ENCODE measurements at regions not wholly inside any gene's neighbourhood (a gene's known extent, or its start where the extent isn't known, plus 50 kb on each side); places are given as distances from the start of the nearest gene placed in this dataset.

GRCh38 chr7:7048213-7048612, 134.1 kb upstream of the C1GALT1 start:
- Histone ChIP-seq H3K4me1 (no peaks in the 10 kb centered on the region), H3K36me3 (no peaks in the 10 kb centered on the region), H3K9me3 (peaks cover 0 to 4% (median 0%) of the 10 kb centered on the region in 3 donors), H3K27me3 (no peaks in the 10 kb centered on the region), H3K4me3 (no peak overlapping the region), H3K27ac (no peak overlapping the region)
- 69 to 100% methylated on average over 3 to 4 of the region's 4 CpGs for WGBS, 2 donors (ENCODE audit: low coverage in 1 of 2)
- TF ChIP-seq CTCF (IDR thresholded peaks at IDR 0.05) (no peak), POLR2A (IDR thresholded peaks at IDR 0.05) (no peak), EP300 (IDR thresholded peaks at IDR 0.05) (no peak), POLR2AphosphoS5 (IDR thresholded peaks at IDR 0.05) (no peak)
- no peak for ATAC-seq

DNA sequence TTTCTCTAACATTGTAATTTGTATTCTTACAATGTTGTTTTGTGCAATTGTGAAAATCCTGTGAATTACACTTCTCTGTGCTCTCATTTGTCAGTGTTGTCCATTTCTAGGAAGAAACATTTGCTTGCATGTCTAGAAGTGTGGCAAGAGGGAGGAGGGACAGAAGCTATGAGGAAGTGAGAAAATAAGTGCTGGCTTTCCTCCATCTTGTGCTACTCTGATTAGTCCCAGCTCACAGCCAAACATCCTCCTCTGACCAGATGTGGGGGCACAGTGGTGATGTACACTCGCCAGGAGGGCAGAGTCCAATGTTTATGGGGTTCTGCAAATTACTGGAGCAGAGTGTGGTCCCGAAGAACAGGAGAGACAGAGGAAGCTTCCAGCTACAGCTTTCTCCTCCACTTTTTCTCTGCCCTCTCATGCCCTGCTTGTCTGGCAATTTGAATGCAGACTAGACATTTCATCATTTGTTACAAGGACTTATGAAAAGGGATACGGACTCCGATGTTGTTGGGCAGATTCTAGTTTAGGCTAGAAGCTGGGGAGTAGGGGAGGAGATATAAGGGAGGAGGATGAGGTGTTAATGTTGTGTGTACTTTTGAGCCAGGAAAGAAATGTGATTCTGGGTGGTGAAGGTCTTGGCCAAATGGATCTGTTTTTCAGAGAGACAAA, 131.0 kb upstream of the C1GALT1 start:
- 34 to 54% methylated on average over 3 to 4 of the region's 4 CpGs for WGBS, 2 donors (ENCODE audit: low coverage in 1 of 2)
- ATAC-seq: no peak
- no peaks in the 10 kb centered on the region for H3K4me1 ChIP-seq
- no peaks in the 10 kb centered on the region for H3K27me3 ChIP-seq
- H3K4me3 ChIP-seq: no peak overlapping the region
- H3K36me3 ChIP-seq: no peaks in the 10 kb centered on the region
- H3K9me3 ChIP-seq: no peaks in the 10 kb centered on the region
- no peak overlapping the region for H3K27ac ChIP-seq
- TF ChIP-seq EP300 (IDR thresholded peaks at IDR 0.05) (no peak), POLR2A (IDR thresholded peaks at IDR 0.05) (no peak), CTCF (IDR thresholded peaks at IDR 0.05) (no peak), POLR2AphosphoS5 (IDR thresholded peaks at IDR 0.05) (no peak)

DNA sequence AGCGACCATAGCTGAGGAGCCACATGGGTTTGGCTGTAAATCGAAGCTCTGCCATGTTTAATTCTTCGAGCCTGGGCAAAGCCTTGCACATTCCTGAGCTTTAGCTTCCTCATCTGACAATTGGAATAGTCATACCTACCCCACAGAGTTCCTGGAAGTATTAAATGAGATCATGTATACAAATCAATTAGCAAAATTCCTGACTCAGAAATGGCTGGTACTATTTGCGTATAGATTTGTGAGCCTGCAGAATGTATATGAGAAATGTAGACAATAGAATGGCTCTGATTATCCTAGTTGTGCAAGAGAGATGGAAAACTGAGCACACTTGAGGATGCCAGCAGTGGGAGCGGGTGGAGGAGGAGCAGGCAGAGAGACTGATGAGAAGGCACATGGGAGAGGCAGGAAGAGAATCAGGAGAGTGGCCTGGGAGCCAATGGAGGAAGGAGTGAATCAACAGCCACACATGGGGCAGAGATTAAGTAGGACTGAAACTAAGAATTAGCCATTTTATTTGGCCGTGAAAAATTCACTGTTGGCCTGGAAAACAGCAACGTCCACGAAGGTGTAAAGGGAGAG, 128.0 kb upstream of the C1GALT1 start:
- TF ChIP-seq CTCF (IDR thresholded peaks at IDR 0.05) (no peak), EP300 (IDR thresholded peaks at IDR 0.05) (no peak), POLR2A (IDR thresholded peaks at IDR 0.05) (no peak), POLR2AphosphoS5 (IDR thresholded peaks at IDR 0.05) (no peak)
- WGBS, 2 donors (ENCODE audit: low coverage in 1 of 2): 68 to 75% methylated on average over 8 of the region's 8 CpGs

GRCh38 chr7:7060828-7061599, 121.3 kb upstream of the C1GALT1 start:
- Histone ChIP-seq H3K4me1 (no peaks in the 10 kb centered on the region), H3K4me3 (no peak overlapping the region), H3K36me3 (no peaks in the 10 kb centered on the region), H3K9me3 (no peaks in the 10 kb centered on the region), H3K27me3 (no peaks in the 10 kb centered on the region), H3K27ac (no peak overlapping the region)
- no peak for ATAC-seq
- 93 to 96% methylated on average over 10 of the region's 10 CpGs for WGBS, 2 donors (ENCODE audit: low coverage in 1 of 2)
- TF ChIP-seq POLR2AphosphoS5 (IDR thresholded peaks at IDR 0.05) (no peak), POLR2A (IDR thresholded peaks at IDR 0.05) (no peak), EP300 (IDR thresholded peaks at IDR 0.05) (no peak), CTCF (IDR thresholded peaks at IDR 0.05) (no peak)

More for the DNA sequence above, 128.0 kb upstream of the C1GALT1 start:
- H3K27me3 ChIP-seq: no peaks in the 10 kb centered on the region
- no peaks in the 10 kb centered on the region for H3K9me3 ChIP-seq
- H3K4me3 ChIP-seq: no peak overlapping the region
- no peaks in the 10 kb centered on the region for H3K36me3 ChIP-seq
- no peak for ATAC-seq
- no peak overlapping the region for H3K27ac ChIP-seq
- H3K4me1 ChIP-seq: no peaks in the 10 kb centered on the region

Data from gastroesophageal sphincter (tissue), 4 donors.